IMR-90 (cell line): ENCODE measurements at regions not wholly inside any gene's neighbourhood (a gene's known extent, or its start where the extent isn't known, plus 50 kb on each side); places are given as distances from the start of the nearest gene placed in this dataset.

Experiments used
- ATAC-seq: fragments of 200-7000 bp; cut with Tn5 transposase; 2 replicates; pipeline ENCODE4 v1.9.1; 2020; ENCODE audit warnings: low read depth, mild to moderate bottlenecking, moderate library complexity
- BruUV-seq: library from RNA; stranded (reverse); fragments of 400-500 nt; replicated peaks from 2 replicates; lab custom pipeline; 2021; lab: Mats Ljungman, UMichigan
- CTCF ChIA-PET: fragments of 300-600 bp; formaldehyde crosslinking; extraction: SDS; loops from one replicate; lab custom pipeline; 2021; ENCODE audit warnings: antibody characterized with exemption; lab: Yijun Ruan, JAX
- POLR2A ChIA-PET: fragments of 300-600 bp; sonication (Branson Sonifier 250); formaldehyde crosslinking; loops from one replicate; lab custom pipeline; 2022; ENCODE audit warnings: antibody characterized with exemption; ENCODE audit not compliant: unreplicated experiment; lab: Charles Lee
- DNase-seq: peaks from one replicate; pipeline ENCODE4 v3.0.0; 2013
- H2AFZ ChIP-seq: replicated peaks from 2 replicates; pipeline ENCODE3; 2013; ENCODE audit warnings: low read length, mild to moderate bottlenecking; ENCODE audit not compliant: poor library complexity
- H2AK5ac ChIP-seq: 2 replicates; pipeline ENCODE4 v1.6.1; 2013; ENCODE audit warnings: low read depth, low read length, inconsistent platforms
- H2AK9ac ChIP-seq: replicated peaks from 2 replicates; pipeline ENCODE3; 2013; ENCODE audit warnings: mild to moderate bottlenecking, low read depth, low read length, moderate library complexity; ENCODE audit not compliant: poor library complexity
- H2BK120ac ChIP-seq: 2 replicates; pipeline ENCODE4 v1.6.1; 2013; ENCODE audit warnings: low read depth, low read length, inconsistent platforms
- H2BK15ac ChIP-seq: 3 replicates; pipeline ENCODE4 v1.6.1; 2013; ENCODE audit warnings: low read depth, low read length, inconsistent platforms
- H2BK20ac ChIP-seq: 2 replicates; pipeline ENCODE4 v1.6.1; 2013; ENCODE audit warnings: low read depth, mild to moderate bottlenecking, inconsistent platforms, low read length, moderate library complexity
- H2BK5ac ChIP-seq: 2 replicates; pipeline ENCODE4 v1.6.1; 2013; ENCODE audit warnings: mild to moderate bottlenecking, low read depth, low read length, inconsistent platforms; ENCODE audit not compliant: poor library complexity, severe bottlenecking
- H3K14ac ChIP-seq: replicated peaks from 2 replicates; pipeline ENCODE4 v1.6.1; 2013; ENCODE audit warnings: low read depth, low read length, inconsistent platforms
- H3K18ac ChIP-seq: 2 replicates; pipeline ENCODE4 v1.6.1; 2013; ENCODE audit warnings: low read depth, low read length, control low read depth
- H3K23ac ChIP-seq: 2 replicates; pipeline ENCODE4 v1.6.1; 2013; ENCODE audit warnings: low read depth, low read length, inconsistent platforms
- H3K27ac ChIP-seq: 2 replicates; pipeline ENCODE4 v1.5.1; 2013; ENCODE audit warnings: mild to moderate bottlenecking, control low read depth, low read length; ENCODE audit not compliant: insufficient read depth
- H3K27me3 ChIP-seq: 2 replicates; pipeline ENCODE4 v1.6.1; 2013; ENCODE audit warnings: low read length; ENCODE audit not compliant: control insufficient read depth, insufficient read depth
- H3K36me3 ChIP-seq: 2 replicates; pipeline ENCODE4 v1.6.1; 2013; ENCODE audit warnings: low read length, mixed read lengths; ENCODE audit not compliant: control insufficient read depth, insufficient read depth
- H3K4ac ChIP-seq: 2 replicates; pipeline ENCODE4 v1.6.1; 2013; ENCODE audit warnings: low read depth, low read length, inconsistent platforms
- H3K4me1 ChIP-seq: 2 replicates; pipeline ENCODE4 v1.6.1; 2013; ENCODE audit warnings: low read length, mixed read lengths; ENCODE audit not compliant: control insufficient read depth, insufficient read depth
- H3K4me2 ChIP-seq: 2 replicates; pipeline ENCODE4 v1.6.1; 2013; ENCODE audit warnings: low read depth, mild to moderate bottlenecking, control low read depth, low read length, moderate library complexity
- H3K4me3 ChIP-seq: 2 replicates; pipeline ENCODE4 v1.5.1; 2013; ENCODE audit warnings: low read depth, mild to moderate bottlenecking, control low read depth, low read length, moderate library complexity; ENCODE audit not compliant: insufficient read depth
- H3K56ac ChIP-seq: 2 replicates; pipeline ENCODE4 v1.6.1; 2013; ENCODE audit warnings: low read length, inconsistent platforms; ENCODE audit not compliant: insufficient read depth; ENCODE audit errors: extremely low read depth
- H3K79me1 ChIP-seq, 2 experiments: 2 replicates each; pipeline ENCODE4 v1.6.1; 2013; ENCODE audit warnings: low read length in 2 of 2, inconsistent platforms in 1 of 2, low read depth in 1 of 2
- H3K9ac ChIP-seq: 2 replicates; pipeline ENCODE4 v1.6.1; 2013; ENCODE audit warnings: low read depth, low read length, control low read depth
- H3K9me1 ChIP-seq: 2 replicates; pipeline ENCODE4 v1.6.1; 2013; ENCODE audit warnings: low read length, inconsistent platforms; ENCODE audit not compliant: insufficient read depth
- H3K9me3 ChIP-seq: 2 replicates; pipeline ENCODE4 v1.6.1; 2013; ENCODE audit warnings: low read length; ENCODE audit not compliant: control insufficient read depth, insufficient read depth
- H4K20me1 ChIP-seq: 2 replicates; pipeline ENCODE4 v1.6.1; 2013; ENCODE audit warnings: low read length, inconsistent platforms; ENCODE audit not compliant: insufficient read depth
- H4K5ac ChIP-seq: 2 replicates; pipeline ENCODE4 v1.6.1; 2013; ENCODE audit warnings: mild to moderate bottlenecking, low read depth, low read length, control low read depth
- H4K8ac ChIP-seq, 2 experiments: 2 replicates each; pipeline ENCODE4 v1.6.1; 2013; ENCODE audit warnings: low read depth in 2 of 2, low read length in 2 of 2, control low read depth in 1 of 2, inconsistent platforms in 1 of 2
- H4K91ac ChIP-seq: 2 replicates; pipeline ENCODE4 v1.6.1; 2013; ENCODE audit warnings: low read depth, low read length, inconsistent platforms; ENCODE audit not compliant: insufficient read depth
- BHLHE40 ChIP-seq: fragments of 150-350 bp; IDR thresholded peaks from 2 replicates; pipeline ENCODE4 v1.6.1; 2016; ENCODE audit warnings: mild to moderate bottlenecking, low read depth, low read length
- CEBPB ChIP-seq: IDR thresholded peaks from 2 replicates; pipeline ENCODE4 v1.6.1; 2012; ENCODE audit warnings: low read depth, low read length, improper control_type of control experiment
- CHD1 ChIP-seq: IDR thresholded peaks from 2 replicates; pipeline ENCODE4 v1.6.1; 2012; ENCODE audit warnings: low read depth, low read length, improper control_type of control experiment
- FOS ChIP-seq: fragments of 150-350 bp; IDR thresholded peaks from 2 replicates; pipeline ENCODE4 v1.6.1; 2016; ENCODE audit warnings: low read depth, low read length
- MAFK ChIP-seq: IDR thresholded peaks from 2 replicates; pipeline ENCODE4 v1.6.1; 2012; ENCODE audit warnings: low read depth, low read length, improper control_type of control experiment
- MAZ ChIP-seq: IDR thresholded peaks from 2 replicates; pipeline ENCODE4 v1.6.1; 2012; ENCODE audit warnings: low read depth, mild to moderate bottlenecking, low read length, improper control_type of control experiment, moderate library complexity, borderline replicate concordance
- MXI1 ChIP-seq: IDR thresholded peaks from 2 replicates; pipeline ENCODE4 v1.6.1; 2012; ENCODE audit warnings: low read depth, mild to moderate bottlenecking, low read length, moderate library complexity, borderline replicate concordance
- POLR2A ChIP-seq: IDR thresholded peaks from 2 replicates; pipeline ENCODE4 v1.6.1; 2012; ENCODE audit warnings: mild to moderate bottlenecking, low read depth, low read length
- RAD21 ChIP-seq: IDR thresholded peaks from 2 replicates; pipeline ENCODE4 v1.6.1; 2012; ENCODE audit warnings: low read length, improper control_type of control experiment
- RCOR1 ChIP-seq: IDR thresholded peaks from 2 replicates; pipeline ENCODE4 v1.6.1; 2012; ENCODE audit warnings: mild to moderate bottlenecking, low read length, improper control_type of control experiment; ENCODE audit not compliant: insufficient replicate concordance
- RFX5 ChIP-seq: IDR thresholded peaks from 2 replicates; pipeline ENCODE4 v1.8.0; 2012; ENCODE audit warnings: low read depth, mild to moderate bottlenecking, low read length, moderate library complexity
- SMC3 ChIP-seq: fragments of 150-350 bp; IDR thresholded peaks from 2 replicates; pipeline ENCODE4 v1.6.1; 2016; ENCODE audit warnings: low read depth, mild to moderate bottlenecking, antibody characterized with exemption, low read length, moderate library complexity
- WGBS, 2 experiments: methylation state at CpG; one replicate each; pipeline versions ENCODE4 v1.1.5 to v1.1.7; 2013; ENCODE audit warnings: missing lambda C conversion rate in 2 of 2; ENCODE audit not compliant: insufficient read length in 1 of 2; ENCODE audit errors: extremely low coverage in 2 of 2; 5-methylcytosine and 5-hydroxymethylcytosine counted together
- dilution Hi-C: fragments of 300-500 bp; cut with HindIII; formaldehyde crosslinking; loops from one replicate; pipeline ENCODE4 v1.14.3; 2018; ENCODE audit warnings: low sequenced_read_pairs; ENCODE audit not compliant: unreplicated experiment
- in situ Hi-C: fragments of 300-500 bp; cut with MboI; formaldehyde crosslinking; loops from 3 replicates; pipeline ENCODE4 v1.14.3; 2019; ENCODE audit warnings: low sequenced_read_pairs, inconsistent platforms, mixed read lengths
- intact Hi-C: fragments of 100-400 bp; cut with micrococcal nuclease; formaldehyde crosslinking; loops from 2 replicates; pipeline ENCODE4 v1.10.0; 2022
- TF ChIP-seq, protein P1 (sequence below): fragments of 150-350 bp; IDR thresholded peaks from 2 replicates; pipeline ENCODE4 v1.6.1; 2016; ENCODE audit warnings: low read depth, mild to moderate bottlenecking, low read length, moderate library complexity, borderline replicate concordance
- TF ChIP-seq, protein P2 (sequence below): fragments of 150-350 bp; IDR thresholded peaks from 2 replicates; pipeline ENCODE4 v1.6.1; 2017; ENCODE audit warnings: mild to moderate bottlenecking, antibody characterized with exemption, low read length, low read depth
- TF ChIP-seq, protein P3 (sequence below): conservative IDR thresholded peaks from 2 replicates; pipeline ENCODE4 v1.5.1; 2012; ENCODE audit warnings: mild to moderate bottlenecking, low read depth, low read length, improper control_type of control experiment

DNA sequence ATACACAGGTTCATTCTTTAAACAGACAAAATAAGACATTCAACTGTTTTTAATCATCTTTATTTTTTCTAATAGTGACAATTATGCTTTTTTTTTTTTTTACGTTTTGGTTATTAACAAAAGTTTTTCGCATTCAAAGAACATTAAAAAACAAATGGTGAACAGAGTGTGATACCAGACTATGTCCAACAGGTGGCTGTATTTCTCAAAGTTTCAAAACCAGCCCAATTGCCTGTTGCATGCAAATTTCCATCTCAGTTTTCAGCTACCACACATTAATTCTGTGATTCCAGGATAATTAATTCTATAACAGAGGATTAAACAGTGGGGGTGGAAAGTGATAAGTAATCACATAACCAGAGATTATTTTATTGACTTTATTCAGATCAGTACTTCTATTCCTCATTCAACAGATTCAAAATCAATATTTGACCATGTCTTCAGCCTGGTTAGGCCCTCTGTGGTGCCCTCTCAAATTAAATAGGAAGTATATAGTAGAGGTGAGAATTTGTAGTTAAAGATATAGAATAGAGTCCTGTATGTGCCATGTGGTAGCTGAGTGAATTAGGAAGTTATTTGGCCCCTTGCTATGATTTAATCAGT is 122.2 kb upstream of the DCBLD2 start:
- POLR2A ChIA-PET = interaction anchor here (0.6 kb wide), 1 partner anchor 503 kb away, joined by 4 read pairs; no protein-coding TSS in a partner anchor
- Histone ChIP-seq H3K14ac (no peak overlapping the region), H3K36me3 (no peaks in the 10 kb centered on the region), H3K4ac (no peak overlapping the region), H4K5ac (no peak overlapping the region), H3K9me3 (peaks cover 3% of the 10 kb centered on the region), H2BK15ac (no peak overlapping the region), H4K91ac (no peak overlapping the region), H2BK20ac (no peak overlapping the region), H3K4me2 (no peak overlapping the region), H2AK9ac (no peak overlapping the region), H3K27ac (no peak overlapping the region), H2BK5ac (no peak overlapping the region), H3K4me1 (no peaks in the 10 kb centered on the region), H2AFZ (no peak overlapping the region), H3K56ac (no peak overlapping the region), H4K20me1 (no peaks in the 10 kb centered on the region), H3K9me1 (no peaks in the 10 kb centered on the region), H3K18ac (no peak overlapping the region), H3K4me3 (no peak overlapping the region), H3K27me3 (no peaks in the 10 kb centered on the region), H3K9ac (no peak overlapping the region), H3K79me1 (no peaks in the 10 kb centered on the region), H2AK5ac (no peak overlapping the region), H2BK120ac (no peak overlapping the region), H4K8ac (no peak overlapping the region), H3K23ac (no peak overlapping the region)
- ATAC-seq = peak; percentile 84; the same call in 1 of the 2 replicates
- intact Hi-C loops = loop anchor here (1.0 to 5.0 kb wide), 9 partner anchors 69 to 784 kb away; no protein-coding TSS in a partner anchor
- CTCF ChIA-PET = interaction anchor here (0.6 to 2.2 kb wide), 22 partner anchors 9 to 1432 kb away, joined by 3 to 17 read pairs (median 4); no protein-coding TSS in a partner anchor
- in situ Hi-C loops = loop anchor here (5.0 to 10.0 kb wide), 4 partner anchors 144 to 771 kb away; no protein-coding TSS in a partner anchor
- no TSS peak for BruUV-seq
- dilution Hi-C loops = loop anchor here (25.0 kb wide), 1 partner anchor 739 kb away; no protein-coding TSS in a partner anchor
- no CpG with 5 or more reads among the region's 2 CpGs for WGBS, 2 experiments
- peak; percentile 56 for DNase-seq
- TF ChIP-seq FOS (no peak), CHD1 (no peak), SMC3 (peak; percentile 83), BHLHE40 (no peak), MAFK (no peak), CEBPB (no peak), MAZ (no peak), RAD21 (peak; percentile 81), RCOR1 (no peak), POLR2A (no peak), MXI1 (no peak), RFX5 (no peak)
- TF ChIP-seq, protein P1, sequence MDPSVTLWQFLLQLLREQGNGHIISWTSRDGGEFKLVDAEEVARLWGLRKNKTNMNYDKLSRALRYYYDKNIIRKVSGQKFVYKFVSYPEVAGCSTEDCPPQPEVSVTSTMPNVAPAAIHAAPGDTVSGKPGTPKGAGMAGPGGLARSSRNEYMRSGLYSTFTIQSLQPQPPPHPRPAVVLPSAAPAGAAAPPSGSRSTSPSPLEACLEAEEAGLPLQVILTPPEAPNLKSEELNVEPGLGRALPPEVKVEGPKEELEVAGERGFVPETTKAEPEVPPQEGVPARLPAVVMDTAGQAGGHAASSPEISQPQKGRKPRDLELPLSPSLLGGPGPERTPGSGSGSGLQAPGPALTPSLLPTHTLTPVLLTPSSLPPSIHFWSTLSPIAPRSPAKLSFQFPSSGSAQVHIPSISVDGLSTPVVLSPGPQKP = no peak
- TF ChIP-seq, protein P2, sequence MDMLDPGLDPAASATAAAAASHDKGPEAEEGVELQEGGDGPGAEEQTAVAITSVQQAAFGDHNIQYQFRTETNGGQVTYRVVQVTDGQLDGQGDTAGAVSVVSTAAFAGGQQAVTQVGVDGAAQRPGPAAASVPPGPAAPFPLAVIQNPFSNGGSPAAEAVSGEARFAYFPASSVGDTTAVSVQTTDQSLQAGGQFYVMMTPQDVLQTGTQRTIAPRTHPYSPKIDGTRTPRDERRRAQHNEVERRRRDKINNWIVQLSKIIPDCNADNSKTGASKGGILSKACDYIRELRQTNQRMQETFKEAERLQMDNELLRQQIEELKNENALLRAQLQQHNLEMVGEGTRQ = no peak
- TF ChIP-seq, protein P3, sequence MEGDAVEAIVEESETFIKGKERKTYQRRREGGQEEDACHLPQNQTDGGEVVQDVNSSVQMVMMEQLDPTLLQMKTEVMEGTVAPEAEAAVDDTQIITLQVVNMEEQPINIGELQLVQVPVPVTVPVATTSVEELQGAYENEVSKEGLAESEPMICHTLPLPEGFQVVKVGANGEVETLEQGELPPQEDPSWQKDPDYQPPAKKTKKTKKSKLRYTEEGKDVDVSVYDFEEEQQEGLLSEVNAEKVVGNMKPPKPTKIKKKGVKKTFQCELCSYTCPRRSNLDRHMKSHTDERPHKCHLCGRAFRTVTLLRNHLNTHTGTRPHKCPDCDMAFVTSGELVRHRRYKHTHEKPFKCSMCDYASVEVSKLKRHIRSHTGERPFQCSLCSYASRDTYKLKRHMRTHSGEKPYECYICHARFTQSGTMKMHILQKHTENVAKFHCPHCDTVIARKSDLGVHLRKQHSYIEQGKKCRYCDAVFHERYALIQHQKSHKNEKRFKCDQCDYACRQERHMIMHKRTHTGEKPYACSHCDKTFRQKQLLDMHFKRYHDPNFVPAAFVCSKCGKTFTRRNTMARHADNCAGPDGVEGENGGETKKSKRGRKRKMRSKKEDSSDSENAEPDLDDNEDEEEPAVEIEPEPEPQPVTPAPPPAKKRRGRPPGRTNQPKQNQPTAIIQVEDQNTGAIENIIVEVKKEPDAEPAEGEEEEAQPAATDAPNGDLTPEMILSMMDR = peak; percentile 82
